ENCODE measurements at regions not wholly inside any gene's neighbourhood (a gene's known extent, or its start where the extent isn't known, plus 50 kb on each side); places are given as distances from the start of the nearest gene placed in this dataset.
"Not testable (repeated sequence)": the region's sequence is repeated elsewhere in the genome, so short reads cannot be mapped to it uniquely, and the experiment has no call there.

DNA sequence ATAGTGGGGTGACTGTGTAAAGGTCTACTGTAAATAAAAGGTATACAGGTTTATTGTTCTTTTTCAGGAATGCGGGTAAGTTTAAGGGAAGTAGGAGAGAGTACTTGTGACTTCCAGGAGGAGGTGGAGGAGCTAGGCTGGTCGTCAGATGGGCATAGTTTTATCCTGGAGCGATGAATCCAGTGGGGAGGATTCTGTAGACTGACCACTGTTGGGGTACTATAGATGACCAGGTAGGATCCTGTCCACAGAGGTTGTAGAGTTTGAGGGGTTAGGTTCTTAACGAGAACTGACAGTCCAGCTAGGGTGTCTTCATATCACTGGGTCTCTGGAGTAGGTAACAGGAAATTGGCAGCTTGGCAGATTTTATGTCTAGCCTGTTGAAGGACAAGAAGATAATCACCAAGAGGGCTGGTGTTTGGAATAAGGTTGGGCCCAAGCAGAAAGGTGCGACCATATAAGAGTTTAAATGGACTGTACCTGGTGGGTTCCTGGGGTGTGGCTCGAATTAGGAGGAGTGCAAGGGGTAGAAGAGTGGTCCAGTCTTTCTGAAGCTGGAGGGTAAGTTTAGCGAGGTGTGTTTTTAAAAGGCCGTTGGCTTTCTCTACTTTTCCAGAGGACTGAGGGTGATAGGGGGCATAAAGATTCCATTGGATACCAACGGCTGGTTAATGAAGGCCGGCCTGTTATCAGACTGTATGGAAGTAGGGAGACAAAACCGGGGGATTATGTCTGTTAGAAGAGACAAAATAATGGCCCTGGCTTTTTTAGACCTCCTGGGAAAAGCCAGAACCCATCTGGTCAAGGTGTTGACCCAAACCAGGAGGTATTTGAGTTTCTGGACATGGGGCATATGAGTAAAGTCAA lies 751.3 kb upstream of the ADGRB3 start:
- DNase-seq (ENCODE audit: low read depth in 4 of 4, low spot score in 3 of 4): no peak

GRCh38 chr6:67882436-67883311 lies 752.4 kb upstream of the ADGRB3 start:
- no peak for DNase-seq (ENCODE audit: low read depth in 4 of 4, low spot score in 3 of 4)

GRCh38 chr6:67881706-67882065 lies 753.4 kb upstream of the ADGRB3 start:
- no peak for DNase-seq (ENCODE audit: low read depth in 4 of 4, low spot score in 3 of 4)

DNA sequence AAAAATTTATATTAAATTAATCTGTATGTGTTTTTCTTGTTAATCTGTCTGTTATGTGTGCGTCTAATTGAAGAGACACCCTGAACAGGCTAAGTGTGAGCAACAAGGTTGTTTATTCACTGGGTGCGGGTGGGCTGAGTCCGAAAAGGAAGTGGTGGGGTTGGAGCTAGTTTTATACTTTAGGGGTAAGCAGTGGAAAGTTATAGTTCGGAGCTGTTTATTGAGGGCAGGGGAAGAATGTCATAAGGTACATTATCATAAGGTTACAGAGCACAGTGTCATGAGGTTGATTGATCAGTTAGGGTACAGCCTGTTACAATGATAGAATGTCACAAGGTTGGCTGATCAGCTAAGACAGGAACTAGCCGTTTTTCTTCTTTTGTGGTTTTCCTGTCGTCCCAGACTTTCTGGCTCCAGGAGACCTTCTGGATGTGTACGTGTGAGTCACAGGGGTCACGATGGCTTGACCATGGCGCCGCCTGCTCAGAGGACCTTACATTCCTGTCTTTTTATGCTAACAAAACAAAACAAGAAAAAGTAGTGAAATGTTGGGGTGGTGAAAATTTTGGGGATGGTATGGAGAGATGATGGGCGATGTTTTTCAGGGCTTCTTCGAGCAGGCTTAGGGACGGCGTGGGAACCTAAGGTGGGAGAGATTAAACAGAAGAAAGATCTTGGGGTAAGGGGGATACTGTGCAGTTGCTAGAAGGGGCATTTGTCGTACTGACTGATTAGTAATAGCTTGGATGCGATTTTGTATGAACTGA lies 754.0 kb upstream of the ADGRB3 start:
- no peak for DNase-seq (ENCODE audit: low read depth in 4 of 4, low spot score in 3 of 4)

GRCh38 chr6:67880343-67880742 lies 754.7 kb upstream of the ADGRB3 start:
- DNase-seq (ENCODE audit: low read depth in 4 of 4, low spot score in 3 of 4): not testable (repeated sequence)

- not testable (repeated sequence) for DNase-seq (ENCODE audit: low read depth in 4 of 4, low spot score in 3 of 4)
These were observed 755.2 kb upstream of the ADGRB3 start for GRCh38 chr6:67879928-67880327.

GRCh38 chr6:67879105-67879904 lies 755.8 kb upstream of the ADGRB3 start:
- DNase-seq (ENCODE audit: low read depth in 4 of 4, low spot score in 3 of 4): not testable (repeated sequence)

GRCh38 chr6:67878216-67878615 lies 756.9 kb upstream of the ADGRB3 start:
- not testable (repeated sequence) for DNase-seq (ENCODE audit: low read depth in 4 of 4, low spot score in 3 of 4)

DNA sequence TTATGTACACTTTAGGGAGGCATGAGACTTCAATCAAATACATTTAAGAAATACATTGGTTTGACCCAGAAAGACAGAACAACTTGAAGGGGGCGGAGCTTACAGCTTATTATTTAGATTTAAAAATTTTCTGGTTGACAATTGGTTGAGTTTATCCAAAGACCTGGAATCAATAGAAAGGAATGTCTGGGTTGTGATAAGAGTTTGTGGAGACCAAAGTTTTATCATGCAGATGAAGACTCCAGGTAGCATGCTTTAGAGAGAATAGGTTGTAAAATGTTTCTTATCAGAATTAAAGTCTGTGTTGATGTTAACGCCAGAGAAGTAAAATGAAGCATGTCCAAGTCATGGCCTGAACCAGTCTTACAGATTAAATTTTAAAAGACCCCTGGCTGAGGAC lies 757.8 kb upstream of the ADGRB3 start:
- no peak for DNase-seq (ENCODE audit: low read depth in 4 of 4, low spot score in 3 of 4)

GRCh38 chr6:67875877-67876383 lies 759.2 kb upstream of the ADGRB3 start:
- DNase-seq (ENCODE audit: low read depth in 4 of 4, low spot score in 3 of 4): no peak

DNA sequence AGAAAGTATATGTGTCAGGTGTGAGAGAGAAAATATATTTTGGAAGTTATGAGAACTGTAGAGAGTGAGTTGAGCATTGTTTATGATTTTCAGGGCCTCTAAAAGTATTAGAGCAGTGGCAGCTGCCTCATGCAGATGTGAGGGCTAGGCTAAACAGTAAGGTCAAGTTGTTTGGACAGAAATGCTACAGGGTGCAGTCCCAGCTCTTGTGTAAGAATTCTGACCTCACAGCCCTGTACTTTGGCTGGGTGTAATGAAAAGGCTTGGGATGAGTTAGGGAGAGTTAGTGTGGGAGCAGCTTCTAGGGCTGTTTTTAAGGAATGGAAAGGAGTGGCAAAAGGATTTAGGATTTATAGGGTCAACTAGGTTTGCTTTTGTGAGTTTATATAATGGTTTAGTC lies 764.8 kb upstream of the ADGRB3 start:
- DNase-seq (ENCODE audit: low read depth in 4 of 4, low spot score in 3 of 4): no peak

GRCh38 chr6:67863346-67863745 lies 771.7 kb upstream of the ADGRB3 start:
- DNase-seq (ENCODE audit: low read depth in 4 of 4, low spot score in 3 of 4): no peak

DNA sequence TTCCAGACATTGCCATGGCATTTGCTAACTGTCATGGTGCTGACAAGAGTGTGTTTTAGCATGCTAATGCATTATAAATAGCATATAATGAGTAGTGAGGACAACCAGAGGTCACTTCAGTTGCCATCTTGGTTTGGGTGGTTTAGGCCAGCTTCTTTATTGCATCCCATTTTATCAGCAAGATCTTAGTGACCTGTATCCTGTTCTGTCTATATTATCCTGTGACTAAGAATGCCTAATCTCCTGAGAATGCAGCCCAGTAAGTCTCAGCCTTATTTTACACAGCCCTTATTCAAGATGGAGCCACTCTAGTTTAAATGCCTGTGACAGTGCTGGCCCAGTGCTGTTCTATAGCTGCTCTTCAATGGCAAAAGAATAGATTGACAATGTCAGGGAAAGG lies 781.0 kb upstream of the ADGRB3 start:
- no peak for DNase-seq (ENCODE audit: low read depth in 4 of 4, low spot score in 3 of 4)

GRCh38 chr6:67839818-67840217 lies 795.3 kb upstream of the ADGRB3 start:
- no peak for DNase-seq (ENCODE audit: low read depth in 4 of 4, low spot score in 3 of 4)

DNA sequence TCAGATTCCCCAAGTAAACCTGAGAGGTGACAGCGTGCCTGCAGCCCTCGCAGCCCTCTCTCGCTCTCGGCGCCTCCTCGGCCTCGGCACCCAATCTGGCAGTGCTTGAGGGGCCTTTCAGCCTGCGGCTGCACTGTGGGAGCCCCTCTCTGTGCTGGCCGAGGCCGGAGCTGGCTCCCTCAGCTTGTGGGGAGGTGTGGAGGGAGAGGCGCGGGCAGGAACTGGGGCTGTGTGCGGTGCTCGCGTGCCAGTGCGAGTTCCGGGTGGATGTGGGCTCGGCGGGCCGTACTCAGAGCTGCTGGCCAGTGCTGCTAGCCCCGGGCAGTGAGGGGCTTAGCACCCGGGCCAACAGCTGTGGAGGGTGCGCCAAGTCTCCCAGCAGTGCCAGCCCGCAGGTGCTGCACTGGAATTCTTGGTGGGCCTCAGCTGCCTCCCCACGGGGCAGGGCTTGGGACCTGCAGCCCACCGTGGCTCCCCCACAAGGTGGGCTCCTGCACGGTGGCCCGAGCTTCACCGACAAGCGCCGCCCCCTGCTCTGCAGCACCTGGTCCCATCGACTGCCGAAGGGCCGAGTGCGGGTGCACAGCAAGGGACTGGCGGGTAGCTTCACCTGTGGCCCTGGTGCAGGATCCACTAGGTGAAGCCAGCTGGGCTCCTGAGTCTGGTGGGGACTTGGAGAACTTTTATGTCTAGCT lies 809.7 kb upstream of the ADGRB3 start:
- DNase-seq (ENCODE audit: low read depth in 4 of 4, low spot score in 3 of 4): no peak

- no peak for DNase-seq (ENCODE audit: low read depth in 4 of 4, low spot score in 3 of 4)
These were observed 816.8 kb upstream of the ADGRB3 start for GRCh38 chr6:67818322-67818721.

DNA sequence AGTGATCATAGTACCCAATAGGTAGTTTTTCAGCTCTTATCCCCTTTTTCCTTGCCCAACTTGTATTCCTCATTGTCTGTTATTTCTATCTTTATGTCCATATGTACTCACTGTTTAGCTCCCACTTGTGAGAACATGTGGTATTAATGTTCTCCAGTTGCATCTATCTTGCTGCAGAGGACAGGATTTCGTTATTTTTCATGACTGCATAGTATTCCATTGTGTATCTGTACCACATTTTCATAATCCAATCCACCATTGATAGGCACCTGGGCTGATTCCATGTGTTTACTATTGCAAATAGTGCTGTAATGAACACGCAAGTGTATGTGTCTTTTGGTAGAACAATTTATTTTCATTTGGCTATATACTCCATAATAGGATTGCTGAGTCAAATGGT lies 819.5 kb upstream of the ADGRB3 start:
- DNase-seq (ENCODE audit: low read depth in 4 of 4, low spot score in 3 of 4): no peak

- no peak for DNase-seq (ENCODE audit: low read depth in 4 of 4, low spot score in 3 of 4)
These were observed 820.8 kb upstream of the ADGRB3 start for GRCh38 chr6:67814262-67814661.

- no peak for DNase-seq (ENCODE audit: low read depth in 4 of 4, low spot score in 3 of 4)
These were observed 822.4 kb upstream of the ADGRB3 start for GRCh38 chr6:67812693-67813092.
